IMR-90 (cell line): ENCODE measurements at regions not wholly inside any gene's neighbourhood (a gene's known extent, or its start where the extent isn't known, plus 50 kb on each side); places are given as distances from the start of the nearest gene placed in this dataset.

Source experiments
- ATAC-seq: fragments of 200-7000 bp; cut with Tn5 transposase; 2 replicates; pipeline ENCODE4 v1.9.1; 2020; ENCODE audit warnings: low read depth, mild to moderate bottlenecking, moderate library complexity
- BruUV-seq: library from RNA; stranded (reverse); fragments of 400-500 nt; replicated peaks from 2 replicates; lab custom pipeline; 2021; lab: Mats Ljungman, UMichigan
- CTCF ChIA-PET: fragments of 300-600 bp; formaldehyde crosslinking; extraction: SDS; loops from one replicate; lab custom pipeline; 2021; ENCODE audit warnings: antibody characterized with exemption; lab: Yijun Ruan, JAX
- POLR2A ChIA-PET: fragments of 300-600 bp; sonication (Branson Sonifier 250); formaldehyde crosslinking; loops from one replicate; lab custom pipeline; 2022; ENCODE audit warnings: antibody characterized with exemption; ENCODE audit not compliant: unreplicated experiment; lab: Charles Lee
- DNase-seq: peaks from one replicate; pipeline ENCODE4 v3.0.0; 2013
- H2AFZ ChIP-seq: replicated peaks from 2 replicates; pipeline ENCODE3; 2013; ENCODE audit warnings: low read length, mild to moderate bottlenecking; ENCODE audit not compliant: poor library complexity
- H2AK5ac ChIP-seq: 2 replicates; pipeline ENCODE4 v1.6.1; 2013; ENCODE audit warnings: low read depth, low read length, inconsistent platforms
- H2AK9ac ChIP-seq: replicated peaks from 2 replicates; pipeline ENCODE3; 2013; ENCODE audit warnings: mild to moderate bottlenecking, low read depth, low read length, moderate library complexity; ENCODE audit not compliant: poor library complexity
- H2BK120ac ChIP-seq: 2 replicates; pipeline ENCODE4 v1.6.1; 2013; ENCODE audit warnings: low read depth, low read length, inconsistent platforms
- H2BK15ac ChIP-seq: 3 replicates; pipeline ENCODE4 v1.6.1; 2013; ENCODE audit warnings: low read depth, low read length, inconsistent platforms
- H2BK20ac ChIP-seq: 2 replicates; pipeline ENCODE4 v1.6.1; 2013; ENCODE audit warnings: low read depth, mild to moderate bottlenecking, inconsistent platforms, low read length, moderate library complexity
- H2BK5ac ChIP-seq: 2 replicates; pipeline ENCODE4 v1.6.1; 2013; ENCODE audit warnings: mild to moderate bottlenecking, low read depth, low read length, inconsistent platforms; ENCODE audit not compliant: poor library complexity, severe bottlenecking
- H3K14ac ChIP-seq: replicated peaks from 2 replicates; pipeline ENCODE4 v1.6.1; 2013; ENCODE audit warnings: low read depth, low read length, inconsistent platforms
- H3K18ac ChIP-seq: 2 replicates; pipeline ENCODE4 v1.6.1; 2013; ENCODE audit warnings: low read depth, low read length, control low read depth
- H3K23ac ChIP-seq: 2 replicates; pipeline ENCODE4 v1.6.1; 2013; ENCODE audit warnings: low read depth, low read length, inconsistent platforms
- H3K27ac ChIP-seq: 2 replicates; pipeline ENCODE4 v1.5.1; 2013; ENCODE audit warnings: mild to moderate bottlenecking, control low read depth, low read length; ENCODE audit not compliant: insufficient read depth
- H3K27me3 ChIP-seq: 2 replicates; pipeline ENCODE4 v1.6.1; 2013; ENCODE audit warnings: low read length; ENCODE audit not compliant: control insufficient read depth, insufficient read depth
- H3K36me3 ChIP-seq: 2 replicates; pipeline ENCODE4 v1.6.1; 2013; ENCODE audit warnings: low read length, mixed read lengths; ENCODE audit not compliant: control insufficient read depth, insufficient read depth
- H3K4ac ChIP-seq: 2 replicates; pipeline ENCODE4 v1.6.1; 2013; ENCODE audit warnings: low read depth, low read length, inconsistent platforms
- H3K4me1 ChIP-seq: 2 replicates; pipeline ENCODE4 v1.6.1; 2013; ENCODE audit warnings: low read length, mixed read lengths; ENCODE audit not compliant: control insufficient read depth, insufficient read depth
- H3K4me2 ChIP-seq: 2 replicates; pipeline ENCODE4 v1.6.1; 2013; ENCODE audit warnings: low read depth, mild to moderate bottlenecking, control low read depth, low read length, moderate library complexity
- H3K4me3 ChIP-seq: 2 replicates; pipeline ENCODE4 v1.5.1; 2013; ENCODE audit warnings: low read depth, mild to moderate bottlenecking, control low read depth, low read length, moderate library complexity; ENCODE audit not compliant: insufficient read depth
- H3K56ac ChIP-seq: 2 replicates; pipeline ENCODE4 v1.6.1; 2013; ENCODE audit warnings: low read length, inconsistent platforms; ENCODE audit not compliant: insufficient read depth; ENCODE audit errors: extremely low read depth
- H3K79me1 ChIP-seq, 2 experiments: 2 replicates each; pipeline ENCODE4 v1.6.1; 2013; ENCODE audit warnings: low read length in 2 of 2, inconsistent platforms in 1 of 2, low read depth in 1 of 2
- H3K9ac ChIP-seq: 2 replicates; pipeline ENCODE4 v1.6.1; 2013; ENCODE audit warnings: low read depth, low read length, control low read depth
- H3K9me1 ChIP-seq: 2 replicates; pipeline ENCODE4 v1.6.1; 2013; ENCODE audit warnings: low read length, inconsistent platforms; ENCODE audit not compliant: insufficient read depth
- H3K9me3 ChIP-seq: 2 replicates; pipeline ENCODE4 v1.6.1; 2013; ENCODE audit warnings: low read length; ENCODE audit not compliant: control insufficient read depth, insufficient read depth
- H4K20me1 ChIP-seq: 2 replicates; pipeline ENCODE4 v1.6.1; 2013; ENCODE audit warnings: low read length, inconsistent platforms; ENCODE audit not compliant: insufficient read depth
- H4K5ac ChIP-seq: 2 replicates; pipeline ENCODE4 v1.6.1; 2013; ENCODE audit warnings: mild to moderate bottlenecking, low read depth, low read length, control low read depth
- H4K8ac ChIP-seq, 2 experiments: 2 replicates each; pipeline ENCODE4 v1.6.1; 2013; ENCODE audit warnings: low read depth in 2 of 2, low read length in 2 of 2, control low read depth in 1 of 2, inconsistent platforms in 1 of 2
- H4K91ac ChIP-seq: 2 replicates; pipeline ENCODE4 v1.6.1; 2013; ENCODE audit warnings: low read depth, low read length, inconsistent platforms; ENCODE audit not compliant: insufficient read depth
- BHLHE40 ChIP-seq: fragments of 150-350 bp; IDR thresholded peaks from 2 replicates; pipeline ENCODE4 v1.6.1; 2016; ENCODE audit warnings: mild to moderate bottlenecking, low read depth, low read length
- CEBPB ChIP-seq: IDR thresholded peaks from 2 replicates; pipeline ENCODE4 v1.6.1; 2012; ENCODE audit warnings: low read depth, low read length, improper control_type of control experiment
- CTCF ChIP-seq: conservative IDR thresholded peaks from 2 replicates; pipeline ENCODE4 v1.5.1; 2012; ENCODE audit warnings: mild to moderate bottlenecking, low read depth, low read length, improper control_type of control experiment
- ELK1 ChIP-seq: fragments of 150-350 bp; IDR thresholded peaks from 2 replicates; pipeline ENCODE4 v1.6.1; 2016; ENCODE audit warnings: low read depth, mild to moderate bottlenecking, low read length, moderate library complexity, borderline replicate concordance
- FOS ChIP-seq: fragments of 150-350 bp; IDR thresholded peaks from 2 replicates; pipeline ENCODE4 v1.6.1; 2016; ENCODE audit warnings: low read depth, low read length
- MAFK ChIP-seq: IDR thresholded peaks from 2 replicates; pipeline ENCODE4 v1.6.1; 2012; ENCODE audit warnings: low read depth, low read length, improper control_type of control experiment
- MAZ ChIP-seq: IDR thresholded peaks from 2 replicates; pipeline ENCODE4 v1.6.1; 2012; ENCODE audit warnings: low read depth, mild to moderate bottlenecking, low read length, improper control_type of control experiment, moderate library complexity, borderline replicate concordance
- MXI1 ChIP-seq: IDR thresholded peaks from 2 replicates; pipeline ENCODE4 v1.6.1; 2012; ENCODE audit warnings: low read depth, mild to moderate bottlenecking, low read length, moderate library complexity, borderline replicate concordance
- NFE2L2 ChIP-seq: fragments of 150-350 bp; IDR thresholded peaks from 2 replicates; pipeline ENCODE4 v1.6.1; 2016; ENCODE audit warnings: low read depth, mild to moderate bottlenecking, low read length
- POLR2A ChIP-seq: IDR thresholded peaks from 2 replicates; pipeline ENCODE4 v1.6.1; 2012; ENCODE audit warnings: mild to moderate bottlenecking, low read depth, low read length
- RAD21 ChIP-seq: IDR thresholded peaks from 2 replicates; pipeline ENCODE4 v1.6.1; 2012; ENCODE audit warnings: low read length, improper control_type of control experiment
- RCOR1 ChIP-seq: IDR thresholded peaks from 2 replicates; pipeline ENCODE4 v1.6.1; 2012; ENCODE audit warnings: mild to moderate bottlenecking, low read length, improper control_type of control experiment; ENCODE audit not compliant: insufficient replicate concordance
- RFX5 ChIP-seq: IDR thresholded peaks from 2 replicates; pipeline ENCODE4 v1.8.0; 2012; ENCODE audit warnings: low read depth, mild to moderate bottlenecking, low read length, moderate library complexity
- SMC3 ChIP-seq: fragments of 150-350 bp; IDR thresholded peaks from 2 replicates; pipeline ENCODE4 v1.6.1; 2016; ENCODE audit warnings: low read depth, mild to moderate bottlenecking, antibody characterized with exemption, low read length, moderate library complexity
- USF2 ChIP-seq: fragments of 150-350 bp; IDR thresholded peaks from 2 replicates; pipeline ENCODE4 v1.6.1; 2017; ENCODE audit warnings: mild to moderate bottlenecking, antibody characterized with exemption, low read length, low read depth
- WGBS, 2 experiments: methylation state at CpG; one replicate each; pipeline versions ENCODE4 v1.1.5 to v1.1.7; 2013; ENCODE audit warnings: missing lambda C conversion rate in 2 of 2; ENCODE audit not compliant: insufficient read length in 1 of 2; ENCODE audit errors: extremely low coverage in 2 of 2; 5-methylcytosine and 5-hydroxymethylcytosine counted together
- dilution Hi-C: fragments of 300-500 bp; cut with HindIII; formaldehyde crosslinking; loops from one replicate; pipeline ENCODE4 v1.14.3; 2018; ENCODE audit warnings: low sequenced_read_pairs; ENCODE audit not compliant: unreplicated experiment
- in situ Hi-C: fragments of 300-500 bp; cut with MboI; formaldehyde crosslinking; loops from 3 replicates; pipeline ENCODE4 v1.14.3; 2019; ENCODE audit warnings: low sequenced_read_pairs, inconsistent platforms, mixed read lengths
- intact Hi-C: fragments of 100-400 bp; cut with micrococcal nuclease; formaldehyde crosslinking; loops from 2 replicates; pipeline ENCODE4 v1.10.0; 2022

- intact Hi-C loops, result no loop called here
- no peak for TF ChIP-seq ELK1
- TF ChIP-seq MAFK, result no peak
- TF ChIP-seq FOS, result no peak
- TF ChIP-seq RCOR1, result no peak
- TF ChIP-seq RAD21, result no peak
- TF ChIP-seq CTCF, result no peak
- no peak for TF ChIP-seq POLR2A
- TF ChIP-seq SMC3, result no peak
- TF ChIP-seq RFX5, result no peak
- TF ChIP-seq USF2, result no peak
- TF ChIP-seq BHLHE40, result no peak
- no peak for TF ChIP-seq MXI1
- TF ChIP-seq MAZ, result no peak
- no peak for TF ChIP-seq CEBPB
- no peak for TF ChIP-seq NFE2L2
Measured at GRCh38 chr12:91853350-91854127, 292.1 kb downstream of the BTG1 start.

More at GRCh38 chr12:91853350-91854127, 292.1 kb downstream of the BTG1 start:
- in situ Hi-C loops, result no loop called here
- Histone ChIP-seq H4K91ac (no peak overlapping the region), H3K27ac (no peak overlapping the region), H4K8ac (no peak overlapping the region), H2BK120ac (no peak overlapping the region), H3K9me3 (no peaks in the 10 kb centered on the region), H3K36me3 (no peaks in the 10 kb centered on the region), H2BK5ac (no peak overlapping the region), H3K23ac (no peak overlapping the region), H4K5ac (no peak overlapping the region), H2BK20ac (no peak overlapping the region), H3K14ac (no peak overlapping the region), H4K20me1 (no peaks in the 10 kb centered on the region), H2AK5ac (no peak overlapping the region), H3K4me1 (0 out of 2 replicates have a peak, but pooled peaks cover 2% of the 10 kb centered on the region), H3K9me1 (no peaks in the 10 kb centered on the region), H3K9ac (no peak overlapping the region), H3K18ac (no peak overlapping the region), H3K27me3 (no peaks in the 10 kb centered on the region), H3K56ac (no peak overlapping the region), H2AFZ (no peak overlapping the region), H2BK15ac (no peak overlapping the region), H3K4ac (no peak overlapping the region), H2AK9ac (no peak overlapping the region), H3K4me3 (no peak overlapping the region), H3K4me2 (no peak overlapping the region), H3K79me1 (no peaks in the 10 kb centered on the region)
- DNase-seq (no peak), ATAC-seq (no peak)
- CTCF ChIA-PET, result interaction anchor here (0.6 to 1.1 kb wide), 2 partner anchors 245 to 612 kb away, joined by 3 read pairs; no protein-coding TSS in a partner anchor
- dilution Hi-C loops, result no loop called here
- no TSS peak for BruUV-seq
- POLR2A ChIA-PET, result no interaction called here
- no CpG with 5 or more reads among the region's 5 CpGs for WGBS, 2 experiments
